ENCODE measurements at regions not wholly inside any gene's neighbourhood (a gene's known extent, or its start where the extent isn't known, plus 50 kb on each side); places are given as distances from the start of the nearest gene placed in this dataset.

- intact Hi-C loops (cut with DNase I; ENCODE audit: low total_unique reads) = no loop called here
Measured at GRCh38 chr2:3116371-3116770, 261.2 kb downstream of the EIPR1 start.

GRCh38 chr2:3115301-3116042 lies 262.1 kb downstream of the EIPR1 start:
- H3K4me3 ChIP-seq = no peak overlapping the region
- intact Hi-C loops (cut with DNase I; ENCODE audit: low total_unique reads) = no loop called here
- no peaks in the 10 kb centered on the region for H3K36me3 ChIP-seq
- peak; percentile 53 for DNase-seq
- H3K27me3 ChIP-seq (replicated peaks in 1 of 7) = no peaks in the 10 kb centered on the region
- WGBS, 5 donors = 81 to 95% (median 91%) methylated on average over 13 of the region's 13 CpGs
- no peak overlapping the region for H3K27ac ChIP-seq
- no peaks in the 10 kb centered on the region for H3K4me1 ChIP-seq
- H3K9me3 ChIP-seq = peaks cover 0 to 6% (median 0%) of the 10 kb centered on the region in 8 donors
- no peak for TF ChIP-seq POLR2A (IDR thresholded peaks at IDR 0.05)
- no peak for TF ChIP-seq POLR2AphosphoS5 (IDR thresholded peaks at IDR 0.05)
- TF ChIP-seq CTCF (IDR thresholded peaks at IDR 0.05 in 8 of 11, conservative IDR thresholded peaks at IDR 0.05 in 3 of 11) = no peak

More at GRCh38 chr2:3116371-3116770, 261.2 kb downstream of the EIPR1 start:
- no peak overlapping the region for H3K27ac ChIP-seq
- no peak overlapping the region for H3K4me3 ChIP-seq
- TF ChIP-seq CTCF (IDR thresholded peaks at IDR 0.05 in 8 of 11, conservative IDR thresholded peaks at IDR 0.05 in 3 of 11) (no peak), POLR2AphosphoS5 (IDR thresholded peaks at IDR 0.05) (no peak), POLR2A (IDR thresholded peaks at IDR 0.05) (no peak)
- no peaks in the 10 kb centered on the region for H3K4me1 ChIP-seq
- 84 to 93% (median 88%) methylated on average over 14 of the region's 14 CpGs for WGBS, 5 donors
- no peaks in the 10 kb centered on the region for H3K27me3 ChIP-seq (replicated peaks in 1 of 7)
- peaks cover 0 to 10% (median 0%) of the 10 kb centered on the region in 8 donors for H3K9me3 ChIP-seq
- peak; percentile 32 for DNase-seq
- no peaks in the 10 kb centered on the region for H3K36me3 ChIP-seq

GRCh38 chr2:3114406-3115185 lies 263.0 kb downstream of the EIPR1 start:
- no peaks in the 10 kb centered on the region for H3K36me3 ChIP-seq
- peak; percentile 54 for DNase-seq
- no peak overlapping the region for H3K27ac ChIP-seq
- TF ChIP-seq POLR2AphosphoS5 (IDR thresholded peaks at IDR 0.05) (no peak), POLR2A (IDR thresholded peaks at IDR 0.05) (no peak), CTCF (IDR thresholded peaks at IDR 0.05 in 8 of 11, conservative IDR thresholded peaks at IDR 0.05 in 3 of 11) (no peak)
- WGBS, 5 donors = 89 to 95% (median 92%) methylated on average over 23 to 26 of the region's 26 CpGs
- no peaks in the 10 kb centered on the region for H3K9me3 ChIP-seq
- H3K27me3 ChIP-seq (replicated peaks in 1 of 7) = no peaks in the 10 kb centered on the region
- H3K4me3 ChIP-seq = no peak overlapping the region
- no peaks in the 10 kb centered on the region for H3K4me1 ChIP-seq
- intact Hi-C loops (cut with DNase I; ENCODE audit: low total_unique reads) = no loop called here

GRCh38 chr2:3113769-3114168 lies 263.8 kb downstream of the EIPR1 start:
- no peaks in the 10 kb centered on the region for H3K9me3 ChIP-seq
- H3K4me1 ChIP-seq = no peaks in the 10 kb centered on the region
- no peak overlapping the region for H3K4me3 ChIP-seq
- H3K27ac ChIP-seq = no peak overlapping the region
- DNase-seq = peak; percentile 37
- TF ChIP-seq POLR2AphosphoS5 (IDR thresholded peaks at IDR 0.05) = no peak
- intact Hi-C loops (cut with DNase I; ENCODE audit: low total_unique reads) = no loop called here
- H3K36me3 ChIP-seq = no peaks in the 10 kb centered on the region
- H3K27me3 ChIP-seq (replicated peaks in 1 of 7) = no peaks in the 10 kb centered on the region
- 61 to 76% (median 75%) methylated on average over 6 of the region's 6 CpGs for WGBS, 5 donors

Measured in spleen (tissue), 11 donors.